H1 (cell line): ENCODE measurements at regions not wholly inside any gene's neighbourhood (a gene's known extent, or its start where the extent isn't known, plus 50 kb on each side); places are given as distances from the start of the nearest gene placed in this dataset.

Source experiments
- CTCF ChIA-PET: fragments of 300-600 bp; sonication (Branson Sonifier 250); formaldehyde crosslinking; loops from one replicate; lab custom pipeline; 2021; ENCODE audit not compliant: partially characterized antibody; lab: Charles Lee
- POLR2A ChIA-PET: fragments of 300-600 bp; sonication (Branson Sonifier 250); formaldehyde crosslinking; loops from one replicate; lab custom pipeline; 2021; ENCODE audit warnings: inconsistent platforms; ENCODE audit not compliant: partially characterized antibody; lab: Charles Lee
- DNase-seq, 2 experiments: peaks; one replicate each; pipeline versions ENCODE4 v3.0.0 to v3.0.0-alpha.2; 2010 to 2022; ENCODE audit warnings: low spot score in 2 of 2, low read depth in 1 of 2, mixed read lengths in 1 of 2
- FAIRE-seq: peaks from 2 replicates; lab custom pipeline; 2011; peaks lifted over from hg19 to GRCh38; lab: Jason Lieb, UNC
- H2AFZ ChIP-seq: 2 replicates; pipeline ENCODE4 v1.8.1; 2012; ENCODE audit warnings: low read length, inconsistent platforms
- H2AK5ac ChIP-seq: 2 replicates; pipeline ENCODE4 v1.6.1; 2013; ENCODE audit warnings: low read depth, low read length
- H2BK120ac ChIP-seq: replicated peaks from 2 replicates; pipeline ENCODE3; 2013; ENCODE audit warnings: low read depth, low read length, inconsistent platforms
- H2BK12ac ChIP-seq: 2 replicates; pipeline ENCODE4 v1.6.1; 2013; ENCODE audit warnings: low read depth, low read length
- H2BK15ac ChIP-seq: 2 replicates; pipeline ENCODE4 v1.6.1; 2013; ENCODE audit warnings: low read length
- H2BK20ac ChIP-seq: 2 replicates; pipeline ENCODE4 v1.6.1; 2013; ENCODE audit warnings: low read length
- H2BK5ac ChIP-seq: 2 replicates; pipeline ENCODE4 v1.6.1; 2013; ENCODE audit warnings: low read depth, low read length
- H3K14ac ChIP-seq: 2 replicates; pipeline ENCODE4 v1.6.1; 2013; ENCODE audit warnings: inconsistent platforms; ENCODE audit not compliant: insufficient read length
- H3K18ac ChIP-seq: 2 replicates; pipeline ENCODE4 v1.6.1; 2013; ENCODE audit warnings: low read length; ENCODE audit errors: extremely low read depth
- H3K23ac ChIP-seq: 2 replicates; pipeline ENCODE4 v1.6.1; 2013; ENCODE audit warnings: inconsistent platforms; ENCODE audit not compliant: insufficient read length
- H3K23me2 ChIP-seq: 2 replicates; pipeline ENCODE4 v1.6.1; 2013; ENCODE audit warnings: low read depth, low read length
- H3K27ac ChIP-seq: 2 replicates; pipeline ENCODE4 v1.6.1; 2011; ENCODE audit warnings: low read depth, low read length, inconsistent platforms
- H3K27me3 ChIP-seq, 4 experiments: replicated peaks in 1 of 4; 1 replicate in 1 of 4; 2 replicates in 3 of 4; pipeline versions ENCODE4 v1.6.1 to v1.8.1; 2011 to 2013; ENCODE audit warnings: low read length in 3 of 4, mild to moderate bottlenecking in 3 of 4, inconsistent platforms in 2 of 4, mixed read lengths in 2 of 4, moderate library complexity in 1 of 4; ENCODE audit not compliant: control insufficient read depth in 3 of 4, insufficient read depth in 3 of 4; ENCODE audit errors: extremely low read depth in 1 of 4
- H3K36me3 ChIP-seq, 4 experiments: 2 replicates each; pipeline versions ENCODE4 v1.6.1 to v1.8.1; 2011 to 2013; ENCODE audit warnings: mild to moderate bottlenecking in 4 of 4, low read length in 3 of 4, moderate library complexity in 2 of 4, control low read depth in 1 of 4, inconsistent platforms in 1 of 4; ENCODE audit not compliant: insufficient read depth in 4 of 4, control insufficient read depth in 2 of 4
- H3K4ac ChIP-seq: replicated peaks from 2 replicates; pipeline ENCODE3; 2013; ENCODE audit warnings: low read length, low read depth, mixed read lengths, inconsistent platforms; ENCODE audit not compliant: insufficient read length
- H3K4me1 ChIP-seq, 4 experiments: replicated peaks in 1 of 4; 1 replicate in 1 of 4; 2 replicates in 3 of 4; pipeline versions ENCODE4 v1.6.1 to v1.8.1; 2011 to 2013; ENCODE audit warnings: low read length in 3 of 4, inconsistent platforms in 2 of 4, mixed read lengths in 1 of 4; ENCODE audit not compliant: insufficient read depth in 4 of 4, control insufficient read depth in 3 of 4
- H3K4me2 ChIP-seq, 2 experiments: 2 replicates each; pipeline versions ENCODE4 v1.6.1 to v1.8.1; 2011 to 2013; ENCODE audit warnings: low read depth in 2 of 2, low read length in 2 of 2, control low read depth in 1 of 2, inconsistent platforms in 1 of 2, mild to moderate bottlenecking in 1 of 2; ENCODE audit not compliant: insufficient read depth in 1 of 2
- H3K4me3 ChIP-seq, 4 experiments: fragments of 200-600, 300-600 bp in 1 of 4; sonication (generic), shearing (Covaris generic), sonication (Bioruptor Twin) in 1 of 4; 2 replicates each; pipeline versions ENCODE4 v1.5.1 to v1.8.1; 2011 to 2016; ENCODE audit warnings: low read length in 4 of 4, low read depth in 3 of 4, control low read depth in 2 of 4, inconsistent platforms in 2 of 4, mild to moderate bottlenecking in 2 of 4, mixed read lengths in 1 of 4, moderate library complexity in 1 of 4; ENCODE audit not compliant: insufficient read depth in 2 of 4; ENCODE audit errors: extremely low read depth in 1 of 4
- H3K56ac ChIP-seq: replicated peaks from 2 replicates; pipeline ENCODE3; 2013; ENCODE audit warnings: low read depth, mild to moderate bottlenecking, mixed read lengths, low read length, inconsistent platforms; ENCODE audit not compliant: insufficient read length
- H3K79me1 ChIP-seq: 2 replicates; pipeline ENCODE4 v1.6.1; 2013; ENCODE audit warnings: low read depth, low read length, control low read depth
- H3K79me2 ChIP-seq, 2 experiments: 2 replicates each; pipeline versions ENCODE4 v1.6.1 to v1.8.1; 2012 to 2013; ENCODE audit warnings: low read length in 2 of 2, mild to moderate bottlenecking in 2 of 2, inconsistent platforms in 1 of 2; ENCODE audit not compliant: insufficient read depth in 2 of 2, control insufficient read depth in 1 of 2
- H3K9ac ChIP-seq, 4 experiments: replicated peaks in 1 of 4; 1 replicate in 1 of 4; 2 replicates in 3 of 4; pipeline versions ENCODE4 v1.6.1 to v1.8.1; 2011 to 2013; ENCODE audit warnings: low read depth in 3 of 4, low read length in 3 of 4, control low read depth in 2 of 4, mild to moderate bottlenecking in 2 of 4, moderate library complexity in 2 of 4, inconsistent platforms in 1 of 4; ENCODE audit errors: extremely low read depth in 1 of 4
- H3K9me3 ChIP-seq, 2 experiments: 2 replicates each; pipeline versions ENCODE4 v1.6.1 to v1.8.1; 2012 to 2013; ENCODE audit warnings: mild to moderate bottlenecking in 2 of 2, moderate library complexity in 2 of 2, control low read depth in 1 of 2, inconsistent platforms in 1 of 2, low read depth in 1 of 2, low read length in 1 of 2, mixed read lengths in 1 of 2; ENCODE audit not compliant: insufficient read depth in 2 of 2
- H4K20me1 ChIP-seq, 2 experiments: replicated peaks in 1 of 2; 2 replicates each; pipeline versions ENCODE3 to v1.8.1; 2011 to 2013; ENCODE audit warnings: inconsistent platforms in 2 of 2, low read length in 2 of 2, mild to moderate bottlenecking in 1 of 2; ENCODE audit not compliant: insufficient read depth in 2 of 2, control insufficient read depth in 1 of 2
- H4K5ac ChIP-seq: 2 replicates; pipeline ENCODE4 v1.6.1; 2013; ENCODE audit warnings: low read length, low read depth, mixed read lengths, inconsistent platforms; ENCODE audit not compliant: insufficient read length
- H4K8ac ChIP-seq: 2 replicates; pipeline ENCODE4 v1.8.0; 2013; ENCODE audit warnings: mild to moderate bottlenecking, moderate library complexity, low read length, inconsistent platforms; ENCODE audit not compliant: insufficient read depth; ENCODE audit errors: extremely low read depth
- H4K91ac ChIP-seq: replicated peaks from 2 replicates; pipeline ENCODE3; 2013; ENCODE audit warnings: low read length, mixed read lengths, inconsistent platforms; ENCODE audit not compliant: insufficient read length
- BRCA1 ChIP-seq: IDR thresholded peaks from 2 replicates; pipeline ENCODE4 v1.6.1; 2012; ENCODE audit warnings: low read depth, low read length, improper control_type of control experiment
- CBX8 ChIP-seq: fragments of 300-800, 300-1000 bp; sonication (generic); IDR thresholded peaks from 2 replicates; pipeline ENCODE4 v1.7.1; 2016; ENCODE audit warnings: low read depth, low read length, borderline replicate concordance
- EZH2 ChIP-seq: fragments of 200-600 bp; sonication (generic); IDR thresholded peaks from 2 replicates; pipeline ENCODE4 v1.7.1; 2012; ENCODE audit warnings: low read depth, mild to moderate bottlenecking, moderate library complexity, low read length, inconsistent platforms; ENCODE audit not compliant: severe bottlenecking
- JUN ChIP-seq: IDR thresholded peaks from 2 replicates; pipeline ENCODE4 v1.6.1; 2011; ENCODE audit warnings: low read depth, mild to moderate bottlenecking, improper control_type of control experiment, low read length
- JUND ChIP-seq: IDR thresholded peaks from 2 replicates; pipeline ENCODE4 v1.6.1; 2011; ENCODE audit warnings: mild to moderate bottlenecking, improper control_type of control experiment, low read length
- MAFK ChIP-seq: IDR thresholded peaks from 2 replicates; pipeline ENCODE4 v1.6.1; 2012; ENCODE audit warnings: low read depth, mild to moderate bottlenecking, improper control_type of control experiment, low read length
- RBBP5 ChIP-seq: IDR thresholded peaks from 2 replicates; pipeline ENCODE4 v1.7.1; 2012; ENCODE audit warnings: low read depth, mild to moderate bottlenecking, inconsistent platforms, low read length, moderate library complexity, borderline replicate concordance
- SRF ChIP-seq: IDR thresholded peaks from 2 replicates; pipeline ENCODE4 v1.6.1; 2011; ENCODE audit warnings: mild to moderate bottlenecking, low read depth, low read length, moderate library complexity
- SUZ12 ChIP-seq: fragments of 200-600 bp; sonication (generic); IDR thresholded peaks from 2 replicates; pipeline ENCODE4 v1.6.1; 2012; ENCODE audit warnings: mild to moderate bottlenecking, inconsistent platforms, low read length, moderate library complexity, mixed read lengths
- TCF12 ChIP-seq: IDR thresholded peaks from 2 replicates; pipeline ENCODE4 v1.6.1; 2011; ENCODE audit warnings: low read depth, mild to moderate bottlenecking, low read length
- ZNF274 ChIP-seq: IDR thresholded peaks from 2 replicates; pipeline ENCODE4 v1.7.0; 2012; ENCODE audit warnings: low read length, borderline replicate concordance; ENCODE audit errors: extremely low read depth
- WGBS, 2 experiments: shearing (Covaris generic) in 1 of 2; methylation state at CpG; one replicate each; pipeline versions ENCODE4 v1.1.6 to v1.1.7; 2013 to 2015; ENCODE audit warnings: low lambda C conversion rate in 2 of 2, mixed read lengths in 2 of 2, inconsistent platforms in 1 of 2, low coverage in 1 of 2, missing lambda C conversion rate in 1 of 2; ENCODE audit not compliant: insufficient replicate concordance in 2 of 2, insufficient coverage in 1 of 2, insufficient read length in 1 of 2; ENCODE audit errors: extremely low coverage in 1 of 2, missing lambda C conversion rate in 1 of 2; 5-methylcytosine and 5-hydroxymethylcytosine counted together
- TF ChIP-seq, protein P1 (sequence below): IDR thresholded peaks from 2 replicates; pipeline ENCODE4 v1.6.1; 2012; ENCODE audit warnings: inconsistent platforms

GRCh38 chr16:77046206-77046605 is 144.8 kb upstream of the MON1B start:
- H2BK12ac ChIP-seq = no peak overlapping the region
- H3K79me2 ChIP-seq = no peaks in the 10 kb centered on the region
- H2BK5ac ChIP-seq = no peak overlapping the region
- no peaks in the 10 kb centered on the region for H3K23me2 ChIP-seq
- H3K23ac ChIP-seq = no peak overlapping the region
- H3K18ac ChIP-seq = no peak overlapping the region
- H2BK20ac ChIP-seq = no peak overlapping the region
- H3K9me3 ChIP-seq = no peaks in the 10 kb centered on the region
- 91% methylated on average over 4 of the region's 4 CpGs; no CpG with 5 or more reads in 1 of the 2 experiments for WGBS, 2 experiments
- no peak overlapping the region for H3K4ac ChIP-seq
- no peak overlapping the region for H3K9ac ChIP-seq
- H2AK5ac ChIP-seq = no peak overlapping the region
- POLR2A ChIA-PET = no interaction called here
- no peaks in the 10 kb centered on the region for H3K79me1 ChIP-seq
- DNase-seq = no peak
- no peak for FAIRE-seq
- H3K56ac ChIP-seq = no peak overlapping the region
- H2BK120ac ChIP-seq = no peak overlapping the region
- no peak overlapping the region for H2AFZ ChIP-seq
- H2BK15ac ChIP-seq = no peak overlapping the region
- no peak overlapping the region for H4K91ac ChIP-seq
- TF ChIP-seq SUZ12 (no peak), JUN (no peak), TCF12 (no peak), EZH2 (no peak), ZNF274 (no peak), CBX8 (no peak), SRF (no peak), MAFK (no peak), RBBP5 (no peak), BRCA1 (no peak), JUND (no peak)
- TF ChIP-seq, protein P1, sequence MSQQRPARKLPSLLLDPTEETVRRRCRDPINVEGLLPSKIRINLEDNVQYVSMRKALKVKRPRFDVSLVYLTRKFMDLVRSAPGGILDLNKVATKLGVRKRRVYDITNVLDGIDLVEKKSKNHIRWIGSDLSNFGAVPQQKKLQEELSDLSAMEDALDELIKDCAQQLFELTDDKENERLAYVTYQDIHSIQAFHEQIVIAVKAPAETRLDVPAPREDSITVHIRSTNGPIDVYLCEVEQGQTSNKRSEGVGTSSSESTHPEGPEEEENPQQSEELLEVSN = no peak
- no peak overlapping the region for H3K27ac ChIP-seq
- H4K8ac ChIP-seq = no peak overlapping the region
- CTCF ChIA-PET = interaction anchor here (0.6 to 5.1 kb wide), 3 partner anchors 114 to 125 kb away, joined by 3 to 42 read pairs (median 4); no protein-coding TSS in a partner anchor
- H3K4me3 ChIP-seq = no peak overlapping the region
- no peak overlapping the region for H4K5ac ChIP-seq
- H3K4me1 ChIP-seq = no peaks in the 10 kb centered on the region
- no peaks in the 10 kb centered on the region for H3K27me3 ChIP-seq
- H3K36me3 ChIP-seq = no peaks in the 10 kb centered on the region
- H3K14ac ChIP-seq = no peak overlapping the region
- no peak overlapping the region for H3K4me2 ChIP-seq
- no peaks in the 10 kb centered on the region for H4K20me1 ChIP-seq
